GM23248 (cell line): ENCODE measurements at regions not wholly inside any gene's neighbourhood (a gene's known extent, or its start where the extent isn't known, plus 50 kb on each side); places are given as distances from the start of the nearest gene placed in this dataset.

Source experiments
- DNase-seq: peaks from one replicate; pipeline ENCODE4 v3.0.0-alpha.2; 2015
- H2AFZ ChIP-seq: fragments of 200-600 bp; sonication (generic); 2 replicates; pipeline ENCODE4 v1.6.1; 2016; ENCODE audit warnings: antibody characterized with exemption
- H3F3A ChIP-seq: fragments of 200-600 bp; sonication (generic); 2 replicates; pipeline ENCODE4 v1.6.1; 2016; ENCODE audit warnings: mild to moderate bottlenecking, antibody characterized with exemption, mixed run types; ENCODE audit not compliant: insufficient read depth
- H3K27ac ChIP-seq: fragments of 200-600 bp; sonication (generic); 2 replicates; pipeline ENCODE4 v1.5.1; 2016; ENCODE audit warnings: mild to moderate bottlenecking
- H3K27me3 ChIP-seq: fragments of 200-600 bp; sonication (generic); replicated peaks from 2 replicates; pipeline ENCODE4 v1.6.1; 2016; ENCODE audit warnings: mild to moderate bottlenecking; ENCODE audit not compliant: insufficient read depth
- H3K36me3 ChIP-seq: fragments of 200-600 bp; sonication (generic); 2 replicates; pipeline ENCODE4 v1.6.1; 2016; ENCODE audit warnings: low read depth, mild to moderate bottlenecking
- H3K4me1 ChIP-seq: fragments of 200-600 bp; sonication (generic); 2 replicates; pipeline ENCODE4 v1.6.1; 2016; ENCODE audit warnings: mild to moderate bottlenecking; ENCODE audit not compliant: insufficient read depth
- H3K4me2 ChIP-seq: fragments of 200-600 bp; sonication (generic); one replicate; pipeline ENCODE4 v1.6.1; 2016; ENCODE audit warnings: mild to moderate bottlenecking; ENCODE audit not compliant: unreplicated experiment
- H3K4me3 ChIP-seq: fragments of 200-600 bp; sonication (generic); 2 replicates; pipeline ENCODE4 v1.5.1; 2016; ENCODE audit warnings: mild to moderate bottlenecking
- H3K79me2 ChIP-seq: fragments of 200-600 bp; sonication (generic); 2 replicates; pipeline ENCODE4 v1.6.1; 2016; ENCODE audit warnings: mild to moderate bottlenecking; ENCODE audit not compliant: insufficient read depth
- H3K9ac ChIP-seq: fragments of 200-600 bp; sonication (generic); 2 replicates; pipeline ENCODE4 v1.6.1; 2016; ENCODE audit warnings: mild to moderate bottlenecking
- H3K9me2 ChIP-seq: fragments of 200-600 bp; sonication (generic); 2 replicates; pipeline ENCODE4 v1.6.1; 2016; ENCODE audit warnings: mixed run types, mild to moderate bottlenecking, moderate library complexity; ENCODE audit not compliant: insufficient read depth
- H3K9me3 ChIP-seq: fragments of 200-600 bp; sonication (generic); one replicate; pipeline ENCODE4 v1.6.1; 2017; ENCODE audit warnings: low read depth
- H4K20me1 ChIP-seq: fragments of 200-600 bp; sonication (generic); 2 replicates; pipeline ENCODE4 v1.6.0; 2016; ENCODE audit not compliant: insufficient read depth
- EZH2 ChIP-seq: fragments of 200-600 bp; sonication (generic); IDR thresholded peaks from 2 replicates; pipeline ENCODE4 v1.6.1; 2018; ENCODE audit warnings: antibody characterized with exemption, mild to moderate bottlenecking; ENCODE audit not compliant: insufficient read depth, poor library complexity, severe bottlenecking
- EZH2phosphoT487 ChIP-seq: fragments of 200-600 bp; sonication (generic); IDR thresholded peaks from 2 replicates; pipeline ENCODE4 v1.6.1; 2018; ENCODE audit warnings: antibody characterized with exemption, moderate library complexity, mild to moderate bottlenecking, low read depth; ENCODE audit not compliant: insufficient read depth
- WGBS, 2 experiments: methylation state at CpG; one replicate each; pipeline ENCODE4 v1.1.6; 2015 to 2017; ENCODE audit warnings: low lambda C conversion rate in 2 of 2, low coverage in 1 of 2; ENCODE audit errors: missing lambda C conversion rate in 2 of 2; 5-methylcytosine and 5-hydroxymethylcytosine counted together
- in situ Hi-C: fragments of 300-500 bp; cut with MboI; formaldehyde crosslinking; loops from 2 replicates; pipeline ENCODE4 v1.15.0; 2020

DNA sequence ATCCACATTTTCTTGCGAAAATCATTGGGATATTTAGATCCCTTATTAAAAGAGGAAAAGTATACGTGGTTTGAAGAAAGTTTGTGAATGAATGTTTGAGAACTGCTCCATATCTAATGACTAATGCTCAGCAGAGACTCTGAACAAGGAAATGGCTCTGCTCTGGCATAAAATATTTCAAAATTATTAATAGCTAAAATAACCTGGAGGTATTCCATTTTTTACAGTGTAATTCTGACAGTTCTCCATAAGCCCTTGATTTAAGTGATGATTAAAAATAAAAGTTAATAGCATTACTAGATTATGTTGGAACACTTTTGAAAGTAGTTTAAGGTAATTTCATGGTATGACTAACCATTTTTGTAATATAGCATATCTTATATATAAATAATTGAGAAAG is 1276.9 kb upstream of the TENM3 start:
- WGBS, 2 experiments, result 30 to 36% methylated on average over 2 of the region's 2 CpGs
- no peak overlapping the region for H2AFZ ChIP-seq
- H3K79me2 ChIP-seq, result no peaks in the 10 kb centered on the region
- no peak overlapping the region for H3K9ac ChIP-seq
- in situ Hi-C loops, result no loop called here
- H3K36me3 ChIP-seq, result no peaks in the 10 kb centered on the region
- TF ChIP-seq EZH2 (no peak), EZH2phosphoT487 (no peak)
- no peaks in the 10 kb centered on the region for H3K9me3 ChIP-seq
- no peak overlapping the region for H3K27ac ChIP-seq
- DNase-seq, result no peak
- no peak overlapping the region for H3K4me2 ChIP-seq
- H4K20me1 ChIP-seq, result no peaks in the 10 kb centered on the region
- H3F3A ChIP-seq, result no peaks in the 10 kb centered on the region
- H3K4me3 ChIP-seq, result no peak overlapping the region
- no peaks in the 10 kb centered on the region for H3K27me3 ChIP-seq
- H3K9me2 ChIP-seq, result no peaks in the 10 kb centered on the region
- no peaks in the 10 kb centered on the region for H3K4me1 ChIP-seq

DNA sequence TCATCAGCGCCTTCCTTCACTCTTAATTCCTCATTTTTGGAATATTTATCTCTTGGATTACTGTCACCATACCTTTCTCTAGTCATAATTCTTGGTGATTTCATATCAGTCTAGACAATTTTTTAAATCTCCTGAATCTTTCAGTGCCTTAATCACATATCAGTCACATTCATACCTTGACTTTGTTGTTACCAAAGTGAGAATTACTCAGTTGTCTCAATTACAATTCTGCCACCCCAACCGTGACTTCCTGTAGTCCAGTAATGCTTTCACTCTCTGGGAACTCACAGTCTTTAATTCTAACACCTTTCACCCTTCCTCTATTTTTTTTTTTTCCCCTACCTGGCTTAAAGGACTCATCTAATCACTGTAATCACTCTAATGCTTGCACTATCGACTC is 1275.3 kb upstream of the TENM3 start:
- no peak for DNase-seq
- in situ Hi-C loops, result no loop called here
- WGBS, 2 experiments, result 61 to 65% methylated on average over 3 of the region's 3 CpGs

DNA sequence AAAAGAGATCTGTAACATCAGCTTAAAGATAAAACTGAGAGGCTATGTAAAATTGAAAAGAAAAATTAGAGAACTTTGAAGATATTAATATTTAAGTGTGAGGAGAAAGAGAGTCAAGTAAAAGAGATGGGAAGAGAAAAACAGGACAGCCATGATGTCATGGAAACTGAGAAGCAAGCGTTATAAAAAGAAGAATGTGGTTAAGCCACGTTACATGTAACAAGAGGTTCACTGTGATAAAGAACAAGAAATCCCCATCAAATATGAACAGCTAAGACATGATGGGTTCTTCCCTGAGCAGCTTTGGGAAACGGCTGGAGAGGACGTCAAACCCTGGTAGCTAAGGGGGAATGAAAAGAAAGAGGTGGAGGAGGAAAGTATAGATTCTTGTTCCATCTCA is 1269.3 kb upstream of the TENM3 start:
- DNase-seq, result no peak
- 54 to 65% methylated on average over 4 of the region's 4 CpGs for whole genome bisulfite sequencing, 2 experiments
- no peak overlapping the region for H3K27ac ChIP-seq

More for the DNA sequence above, 1275.3 kb upstream of the TENM3 start:
- Histone ChIP-seq H3K36me3 (no peaks in the 10 kb centered on the region), H3K9ac (no peak overlapping the region), H3K9me3 (no peaks in the 10 kb centered on the region), H4K20me1 (no peaks in the 10 kb centered on the region), H3F3A (no peaks in the 10 kb centered on the region), H3K9me2 (no peaks in the 10 kb centered on the region), H3K27me3 (no peaks in the 10 kb centered on the region), H2AFZ (no peak overlapping the region), H3K4me3 (no peak overlapping the region), H3K4me2 (no peak overlapping the region), H3K4me1 (no peaks in the 10 kb centered on the region), H3K79me2 (no peaks in the 10 kb centered on the region), H3K27ac (no peak overlapping the region)
- TF ChIP-seq EZH2phosphoT487, result no peak

GRCh38 chr4:180990931-180991330 is 1252.3 kb upstream of the TENM3 start:
- no peak for TF ChIP-seq EZH2
- TF ChIP-seq EZH2phosphoT487, result no peak
- in situ Hi-C loops, result no loop called here
- H3K4me2 ChIP-seq, result no peak overlapping the region
- no peaks in the 10 kb centered on the region for H3K36me3 ChIP-seq
- 50 to 59% methylated on average over 3 of the region's 3 CpGs for WGBS, 2 experiments
- H2AFZ ChIP-seq, result no peak overlapping the region
- no peak for DNase-seq
- no peaks in the 10 kb centered on the region for H3K4me1 ChIP-seq
- H3K27me3 ChIP-seq, result no peaks in the 10 kb centered on the region
- no peaks in the 10 kb centered on the region for H3F3A ChIP-seq
- no peak overlapping the region for H3K4me3 ChIP-seq
- H4K20me1 ChIP-seq, result no peaks in the 10 kb centered on the region
- H3K9me2 ChIP-seq, result no peaks in the 10 kb centered on the region
- H3K9ac ChIP-seq, result no peak overlapping the region
- H3K27ac ChIP-seq, result no peak overlapping the region
- no peaks in the 10 kb centered on the region for H3K9me3 ChIP-seq
- no peaks in the 10 kb centered on the region for H3K79me2 ChIP-seq

More for the DNA sequence above, 1269.3 kb upstream of the TENM3 start:
- Histone ChIP-seq H3K9me3 (no peaks in the 10 kb centered on the region), H3K4me2 (no peak overlapping the region), H3K36me3 (no peaks in the 10 kb centered on the region), H3K9ac (no peak overlapping the region), H3K4me1 (no peaks in the 10 kb centered on the region), H3K79me2 (no peaks in the 10 kb centered on the region), H4K20me1 (no peaks in the 10 kb centered on the region), H2AFZ (no peak overlapping the region), H3K9me2 (no peaks in the 10 kb centered on the region), H3K27me3 (no peaks in the 10 kb centered on the region), H3K4me3 (no peak overlapping the region), H3F3A (no peaks in the 10 kb centered on the region)
- in situ Hi-C loops, result no loop called here
- TF ChIP-seq EZH2phosphoT487, result no peak
- TF ChIP-seq EZH2, result no peak

DNA sequence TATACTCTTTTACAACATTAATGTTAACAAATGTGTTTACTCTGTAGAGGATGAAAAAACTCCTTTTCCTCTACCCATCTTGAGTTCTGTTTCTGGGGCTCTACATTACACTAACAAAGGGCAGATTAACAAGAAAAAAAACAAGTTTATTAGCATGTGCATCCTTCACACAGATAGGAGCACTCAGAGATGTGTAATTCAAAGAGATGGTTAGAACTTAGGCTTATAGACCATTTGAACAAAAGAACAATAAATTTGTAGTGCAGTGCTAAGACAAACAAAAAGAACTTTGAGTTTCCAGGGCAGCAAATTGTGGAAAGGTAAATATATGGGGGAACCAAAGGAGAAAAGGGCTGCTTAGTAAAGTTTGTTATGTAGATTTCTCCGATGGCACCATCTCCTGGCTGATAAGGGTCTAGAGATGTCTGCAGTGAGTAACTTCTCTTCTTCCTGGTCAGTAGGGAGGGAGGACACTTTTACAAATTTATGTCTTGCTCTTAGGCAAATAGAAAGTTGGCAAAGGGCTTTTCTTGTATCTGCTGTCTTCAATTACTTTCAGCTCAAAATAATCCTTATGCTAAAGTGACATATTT is 1249.9 kb upstream of the TENM3 start:
- Histone ChIP-seq H2AFZ (no peak overlapping the region), H3K27me3 (no peaks in the 10 kb centered on the region), H4K20me1 (no peaks in the 10 kb centered on the region), H3K4me3 (no peak overlapping the region), H3K27ac (no peak overlapping the region), H3K9me2 (no peaks in the 10 kb centered on the region), H3K36me3 (no peaks in the 10 kb centered on the region), H3K9me3 (no peaks in the 10 kb centered on the region), H3F3A (no peaks in the 10 kb centered on the region), H3K9ac (no peak overlapping the region), H3K79me2 (no peaks in the 10 kb centered on the region), H3K4me1 (no peaks in the 10 kb centered on the region), H3K4me2 (no peak overlapping the region)
- DNase-seq, result no peak
- 80 to 81% methylated on average over 1 of the region's 1 CpG for WGBS, 2 experiments
- in situ Hi-C loops, result no loop called here
- TF ChIP-seq EZH2 (no peak), EZH2phosphoT487 (no peak)
